B cell (primary cell): ENCODE measurements at regions not wholly inside any gene's neighbourhood (a gene's known extent, or its start where the extent isn't known, plus 50 kb on each side); places are given as distances from the start of the nearest gene placed in this dataset.

Experiments used
- CTCF ChIP-seq: fragments of 200-600 bp; IDR thresholded peaks from one replicate; pipeline ENCODE4 v1.8.0; 2022; ENCODE audit warnings: antibody characterized with exemption, mild to moderate bottlenecking
- EZH2 ChIP-seq: IDR thresholded peaks from 2 replicates; pipeline ENCODE4 v1.6.1; 2012; ENCODE audit warnings: borderline replicate concordance, low read depth, mild to moderate bottlenecking, moderate library complexity, low read length; ENCODE audit not compliant: insufficient read depth, poor library complexity, severe bottlenecking

DNA sequence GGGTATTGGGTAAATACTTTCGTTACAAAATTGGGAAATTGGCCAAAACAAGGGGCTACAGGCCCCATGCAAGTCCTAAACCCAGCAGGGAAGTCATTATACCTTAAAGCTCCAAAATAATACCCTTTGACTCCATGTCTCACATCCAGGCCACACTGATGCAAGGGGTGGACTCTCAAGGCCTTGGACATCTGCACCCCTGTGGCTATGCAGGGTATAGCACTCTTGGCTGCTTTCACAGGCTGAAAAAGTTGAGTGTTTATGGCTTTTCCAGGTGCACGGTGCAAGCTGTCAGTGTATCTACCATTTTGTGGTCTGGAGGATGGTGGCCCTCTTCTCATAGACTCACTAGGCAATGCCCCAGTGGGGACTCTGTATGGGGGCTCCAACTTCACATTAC is 326.5 kb downstream of the TEX13C start:
- TF ChIP-seq CTCF (no peak), EZH2 (no peak)
